GM19328 (cell line): ENCODE measurements at regions not wholly inside any gene's neighbourhood (a gene's known extent, or its start where the extent isn't known, plus 50 kb on each side); places are given as distances from the start of the nearest gene placed in this dataset.
"Not testable (repeated sequence)": the region's sequence is repeated elsewhere in the genome, so short reads cannot be mapped to it uniquely, and the experiment has no call there.

Experiments
- ATAC-seq: cut with Tn5 transposase; IDR thresholded peaks from one replicate; pipeline ENCODE4 v1.9.1; 2021; ENCODE audit warnings: mild to moderate bottlenecking, moderate library complexity; ENCODE audit not compliant: unreplicated experiment

- no peak for ATAC-seq
Observed at GRCh38 chr4:23422878-23423277, 467.0 kb downstream of the PPARGC1A start.

- ATAC-seq: no peak
Observed at GRCh38 chr4:23413631-23414030, 476.2 kb downstream of the PPARGC1A start.

- no peak for ATAC-seq
Observed at GRCh38 chr4:23412701-23413100, 477.1 kb downstream of the PPARGC1A start.

- not testable (repeated sequence) for ATAC-seq
Observed at GRCh38 chr4:23408913-23409312, 480.9 kb downstream of the PPARGC1A start.

- no peak for ATAC-seq
Observed at GRCh38 chr4:23401572-23401971, 488.3 kb downstream of the PPARGC1A start.

GRCh38 chr4:23392860-23393458, 496.9 kb downstream of the PPARGC1A start:
- ATAC-seq: no peak

GRCh38 chr4:23390246-23390645, 499.6 kb downstream of the PPARGC1A start:
- no peak for ATAC-seq

GRCh38 chr4:23388699-23389395, 501.0 kb downstream of the PPARGC1A start:
- no peak for ATAC-seq

GRCh38 chr4:23388255-23388654, 501.6 kb downstream of the PPARGC1A start:
- ATAC-seq: no peak

- ATAC-seq: no peak
Observed at GRCh38 chr4:23384741-23385140, 505.1 kb downstream of the PPARGC1A start.

- no peak for ATAC-seq
Observed at GRCh38 chr4:23382879-23383278, 507.0 kb downstream of the PPARGC1A start.

- no peak for ATAC-seq
Observed at GRCh38 chr4:23374259-23374658, 515.6 kb downstream of the PPARGC1A start.

- ATAC-seq: no peak
Observed at GRCh38 chr4:23373261-23373660, 516.6 kb downstream of the PPARGC1A start.

GRCh38 chr4:23371533-23371932, 518.3 kb downstream of the PPARGC1A start:
- ATAC-seq: no peak

GRCh38 chr4:23369331-23369730, 520.5 kb downstream of the PPARGC1A start:
- ATAC-seq: no peak

- ATAC-seq: no peak
Observed at GRCh38 chr4:23368081-23368697, 521.7 kb downstream of the PPARGC1A start.

GRCh38 chr4:23366557-23366906, 523.3 kb downstream of the PPARGC1A start:
- no peak for ATAC-seq

- ATAC-seq: no peak
Observed at GRCh38 chr4:23365871-23366556, 523.8 kb downstream of the PPARGC1A start.

GRCh38 chr4:23365086-23365485, 524.8 kb downstream of the PPARGC1A start:
- no peak for ATAC-seq

- ATAC-seq: no peak
Observed at GRCh38 chr4:23364167-23364566, 525.7 kb downstream of the PPARGC1A start.

- no peak for ATAC-seq
Observed at GRCh38 chr4:23361453-23361852, 528.4 kb downstream of the PPARGC1A start.

- ATAC-seq: no peak
Observed at GRCh38 chr4:23360718-23361117, 529.1 kb downstream of the PPARGC1A start.
